Glutamatergic neuron (in vitro differentiated cells): ENCODE measurements at regions not wholly inside any gene's neighbourhood (a gene's known extent, or its start where the extent isn't known, plus 50 kb on each side); places are given as distances from the start of the nearest gene placed in this dataset.
"Not testable (repeated sequence)": the region's sequence is repeated elsewhere in the genome, so short reads cannot be mapped to it uniquely, and the experiment has no call there.

ENCODE experiments used
- DNase-seq: peaks from one replicate; pipeline ENCODE4 v3.0.0; 2022
- H3K27ac Mint-ChIP-seq: one replicate; pipeline ENCODE4 v1.8.0; 2020; ENCODE audit warnings: mild to moderate bottlenecking, mixed read lengths, inconsistent platforms; ENCODE audit not compliant: unreplicated experiment
- H3K27me3 Mint-ChIP-seq: one replicate; pipeline ENCODE4 v1.8.0; 2020; ENCODE audit warnings: mild to moderate bottlenecking, moderate library complexity, mixed read lengths, inconsistent platforms; ENCODE audit not compliant: unreplicated experiment
- H3K36me3 Mint-ChIP-seq: one replicate; pipeline ENCODE4 v1.8.0; 2020; ENCODE audit warnings: mild to moderate bottlenecking, mixed read lengths, inconsistent platforms; ENCODE audit not compliant: unreplicated experiment
- H3K4me1 Mint-ChIP-seq: one replicate; pipeline ENCODE4 v1.8.0; 2020; ENCODE audit warnings: mild to moderate bottlenecking, low read depth, mixed read lengths, inconsistent platforms; ENCODE audit not compliant: unreplicated experiment
- H3K4me3 Mint-ChIP-seq: one replicate; pipeline ENCODE4 v1.8.0; 2020; ENCODE audit warnings: mild to moderate bottlenecking, mixed read lengths, inconsistent platforms; ENCODE audit not compliant: unreplicated experiment
- H3K9me3 Mint-ChIP-seq: one replicate; pipeline ENCODE4 v1.8.0; 2020; ENCODE audit warnings: mild to moderate bottlenecking, moderate library complexity, mixed read lengths, inconsistent platforms; ENCODE audit not compliant: unreplicated experiment
- TF ChIP-seq, protein P1 (sequence below): fragments of 200-600 bp; sonication (generic); IDR thresholded peaks from one replicate; pipeline ENCODE4 v1.5.0; 2021; ENCODE audit not compliant: partially characterized antibody, unreplicated experiment

DNA sequence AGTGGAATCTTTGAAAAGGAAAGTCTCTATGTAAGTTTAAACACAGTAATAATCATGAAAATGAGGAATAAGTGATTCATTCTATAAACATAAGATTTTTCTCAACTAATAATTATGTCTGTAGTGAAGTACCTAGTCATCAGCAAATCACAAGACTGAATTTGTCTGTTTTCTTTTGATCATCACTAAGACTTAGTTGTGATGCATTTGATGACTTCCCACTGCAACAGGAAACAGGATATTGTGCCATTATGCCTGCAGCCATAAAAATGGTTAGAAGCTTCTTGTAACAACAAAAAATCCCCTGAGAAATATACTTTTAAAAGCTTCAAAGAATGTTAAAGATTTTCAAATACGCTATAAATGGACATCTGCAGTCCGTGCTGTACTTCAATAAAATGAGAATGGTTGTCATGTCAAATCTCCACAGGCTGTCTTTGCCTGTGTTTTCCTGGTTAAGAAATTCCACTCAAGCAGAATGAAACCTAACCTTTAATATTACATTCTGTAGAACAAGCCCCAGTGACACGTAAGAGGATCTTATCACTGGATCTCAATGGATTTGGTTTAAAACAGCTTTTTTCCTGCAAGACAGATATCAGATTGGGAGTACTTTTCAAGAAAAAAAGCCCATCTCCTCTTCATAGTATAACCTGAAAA, 1262.3 kb upstream of the PHF14 start:
- Mint-ChIP-seq H3K9me3 (no peaks in the 10 kb centered on the region), H3K36me3 (no peaks in the 10 kb centered on the region), H3K27me3 (no peaks in the 10 kb centered on the region), H3K4me1 (no peaks in the 10 kb centered on the region), H3K4me3 (no peak overlapping the region), H3K27ac (no peak overlapping the region)
- no peak for DNase-seq
- TF ChIP-seq, protein P1, sequence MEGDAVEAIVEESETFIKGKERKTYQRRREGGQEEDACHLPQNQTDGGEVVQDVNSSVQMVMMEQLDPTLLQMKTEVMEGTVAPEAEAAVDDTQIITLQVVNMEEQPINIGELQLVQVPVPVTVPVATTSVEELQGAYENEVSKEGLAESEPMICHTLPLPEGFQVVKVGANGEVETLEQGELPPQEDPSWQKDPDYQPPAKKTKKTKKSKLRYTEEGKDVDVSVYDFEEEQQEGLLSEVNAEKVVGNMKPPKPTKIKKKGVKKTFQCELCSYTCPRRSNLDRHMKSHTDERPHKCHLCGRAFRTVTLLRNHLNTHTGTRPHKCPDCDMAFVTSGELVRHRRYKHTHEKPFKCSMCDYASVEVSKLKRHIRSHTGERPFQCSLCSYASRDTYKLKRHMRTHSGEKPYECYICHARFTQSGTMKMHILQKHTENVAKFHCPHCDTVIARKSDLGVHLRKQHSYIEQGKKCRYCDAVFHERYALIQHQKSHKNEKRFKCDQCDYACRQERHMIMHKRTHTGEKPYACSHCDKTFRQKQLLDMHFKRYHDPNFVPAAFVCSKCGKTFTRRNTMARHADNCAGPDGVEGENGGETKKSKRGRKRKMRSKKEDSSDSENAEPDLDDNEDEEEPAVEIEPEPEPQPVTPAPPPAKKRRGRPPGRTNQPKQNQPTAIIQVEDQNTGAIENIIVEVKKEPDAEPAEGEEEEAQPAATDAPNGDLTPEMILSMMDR, result no peak

GRCh38 chr7:9718071-9718661, 1255.5 kb upstream of the PHF14 start:
- no peaks in the 10 kb centered on the region for H3K9me3 Mint-ChIP-seq
- H3K4me3 Mint-ChIP-seq, result no peak overlapping the region
- H3K4me1 Mint-ChIP-seq, result no peaks in the 10 kb centered on the region
- H3K27ac Mint-ChIP-seq, result no peak overlapping the region
- DNase-seq, result no peak
- H3K27me3 Mint-ChIP-seq, result no peaks in the 10 kb centered on the region
- TF ChIP-seq, protein P1, result no peak
- H3K36me3 Mint-ChIP-seq, result no peaks in the 10 kb centered on the region

- no peaks in the 10 kb centered on the region for H3K27me3 Mint-ChIP-seq
- DNase-seq, result no peak
- TF ChIP-seq, protein P1, result no peak
- H3K9me3 Mint-ChIP-seq, result no peaks in the 10 kb centered on the region
- no peak overlapping the region for H3K4me3 Mint-ChIP-seq
- H3K36me3 Mint-ChIP-seq, result no peaks in the 10 kb centered on the region
- H3K4me1 Mint-ChIP-seq, result no peaks in the 10 kb centered on the region
- H3K27ac Mint-ChIP-seq, result no peak overlapping the region
Measured at GRCh38 chr7:9719303-9719702, 1254.4 kb upstream of the PHF14 start.

GRCh38 chr7:9719721-9720120, 1254.0 kb upstream of the PHF14 start:
- Mint-ChIP-seq H3K27ac (no peak overlapping the region), H3K4me1 (no peaks in the 10 kb centered on the region), H3K9me3 (no peaks in the 10 kb centered on the region), H3K4me3 (no peak overlapping the region), H3K27me3 (no peaks in the 10 kb centered on the region), H3K36me3 (no peaks in the 10 kb centered on the region)
- no peak for DNase-seq
- TF ChIP-seq, protein P1, result no peak

DNA sequence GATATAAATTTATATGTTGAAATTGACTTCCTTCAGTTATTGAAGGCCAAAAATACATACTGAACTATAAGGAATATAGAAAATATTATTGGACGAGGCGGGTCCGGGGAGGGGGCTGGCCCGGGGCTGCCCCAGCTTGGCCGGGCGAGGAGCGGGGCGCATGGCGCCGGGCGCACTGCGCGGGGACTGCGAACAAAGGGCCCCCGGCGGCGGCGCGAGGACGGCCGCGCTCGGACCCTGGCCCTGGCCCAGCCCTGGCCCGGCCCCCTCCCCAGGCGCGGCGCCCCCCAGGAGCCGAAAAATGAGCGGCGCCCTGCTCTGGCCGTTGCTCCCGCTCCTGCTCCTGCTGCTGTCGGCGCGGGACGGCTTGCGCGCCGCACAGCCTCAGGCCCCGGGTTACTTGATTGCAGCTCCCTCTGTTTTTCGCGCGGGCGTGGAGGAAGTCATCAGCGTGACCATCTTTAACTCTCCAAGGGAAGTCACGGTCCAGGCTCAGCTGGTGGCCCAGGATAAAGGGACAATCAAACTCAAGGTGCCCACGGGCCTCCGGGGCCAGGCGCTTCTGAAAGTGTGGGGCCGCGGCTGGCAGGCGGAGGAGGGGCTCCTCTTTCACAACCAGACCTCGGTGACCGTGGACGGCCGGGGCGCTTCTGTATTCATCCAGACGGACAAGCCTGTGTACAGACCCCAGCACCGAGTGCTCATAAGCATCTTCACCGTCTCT, 1247.6 kb upstream of the PHF14 start:
- H3K27me3 Mint-ChIP-seq, H3K4me3 Mint-ChIP-seq, DNase-seq, H3K4me1 Mint-ChIP-seq, H3K27ac Mint-ChIP-seq, H3K36me3 Mint-ChIP-seq, H3K9me3 Mint-ChIP-seq: not testable (repeated sequence)

GRCh38 chr7:9726811-9727210, 1246.9 kb upstream of the PHF14 start:
- H3K27me3 Mint-ChIP-seq, DNase-seq, H3K27ac Mint-ChIP-seq, H3K36me3 Mint-ChIP-seq, H3K4me1 Mint-ChIP-seq, H3K4me3 Mint-ChIP-seq, H3K9me3 Mint-ChIP-seq: not testable (repeated sequence)

- DNase-seq, H3K4me1 Mint-ChIP-seq, H3K9me3 Mint-ChIP-seq, H3K27me3 Mint-ChIP-seq, H3K36me3 Mint-ChIP-seq, H3K4me3 Mint-ChIP-seq, H3K27ac Mint-ChIP-seq: not testable (repeated sequence)
Measured at GRCh38 chr7:9727467-9727869, 1246.2 kb upstream of the PHF14 start.

GRCh38 chr7:9728014-9728657, 1245.5 kb upstream of the PHF14 start:
- not testable (repeated sequence) for H3K9me3 Mint-ChIP-seq, DNase-seq, H3K36me3 Mint-ChIP-seq, H3K4me3 Mint-ChIP-seq, H3K27ac Mint-ChIP-seq, H3K4me1 Mint-ChIP-seq, H3K27me3 Mint-ChIP-seq
